GM19193 (cell line): ENCODE measurements at regions not wholly inside any gene's neighbourhood (a gene's known extent, or its start where the extent isn't known, plus 50 kb on each side); places are given as distances from the start of the nearest gene placed in this dataset.

Experiments used
- POLR2A ChIP-seq: IDR thresholded peaks from 4 replicates; pipeline ENCODE4 v1.6.1; 2011; ENCODE audit not compliant: insufficient read depth, insufficient read length; ENCODE audit errors: extremely low read depth

GRCh38 chr10:107336061-107336460 lies 171.6 kb upstream of the SORCS1 start:
- no peak for TF ChIP-seq POLR2A

GRCh38 chr10:107317592-107317991 lies 153.1 kb upstream of the SORCS1 start:
- TF ChIP-seq POLR2A = no peak

GRCh38 chr10:107303203-107303602 lies 138.7 kb upstream of the SORCS1 start:
- no peak for TF ChIP-seq POLR2A

- TF ChIP-seq POLR2A = no peak
Measured at GRCh38 chr10:107299606-107300005, 135.1 kb upstream of the SORCS1 start.

- no peak for TF ChIP-seq POLR2A
Measured at GRCh38 chr10:107284187-107284586, 119.7 kb upstream of the SORCS1 start.

GRCh38 chr10:107280293-107280692 lies 115.8 kb upstream of the SORCS1 start:
- TF ChIP-seq POLR2A = no peak

- TF ChIP-seq POLR2A = no peak
Measured at GRCh38 chr10:107277591-107277990, 113.1 kb upstream of the SORCS1 start.

- TF ChIP-seq POLR2A = no peak
Measured at GRCh38 chr10:107275806-107276205, 111.3 kb upstream of the SORCS1 start.

GRCh38 chr10:107269626-107270025 lies 105.1 kb upstream of the SORCS1 start:
- TF ChIP-seq POLR2A = no peak

- no peak for TF ChIP-seq POLR2A
Measured at GRCh38 chr10:107264742-107265141, 100.2 kb upstream of the SORCS1 start.

GRCh38 chr10:107244122-107244521 lies 79.6 kb upstream of the SORCS1 start:
- TF ChIP-seq POLR2A = no peak

GRCh38 chr10:107238275-107238674 lies 73.8 kb upstream of the SORCS1 start:
- TF ChIP-seq POLR2A = no peak

GRCh38 chr10:107232013-107232412 lies 67.5 kb upstream of the SORCS1 start:
- no peak for TF ChIP-seq POLR2A

GRCh38 chr10:107230887-107231286 lies 66.4 kb upstream of the SORCS1 start:
- TF ChIP-seq POLR2A = no peak

- TF ChIP-seq POLR2A = no peak
Measured at GRCh38 chr10:107215681-107216080, 51.2 kb upstream of the SORCS1 start.
